ENCODE measurements at regions not wholly inside any gene's neighbourhood (a gene's known extent, or its start where the extent isn't known, plus 50 kb on each side); places are given as distances from the start of the nearest gene placed in this dataset.

DNA sequence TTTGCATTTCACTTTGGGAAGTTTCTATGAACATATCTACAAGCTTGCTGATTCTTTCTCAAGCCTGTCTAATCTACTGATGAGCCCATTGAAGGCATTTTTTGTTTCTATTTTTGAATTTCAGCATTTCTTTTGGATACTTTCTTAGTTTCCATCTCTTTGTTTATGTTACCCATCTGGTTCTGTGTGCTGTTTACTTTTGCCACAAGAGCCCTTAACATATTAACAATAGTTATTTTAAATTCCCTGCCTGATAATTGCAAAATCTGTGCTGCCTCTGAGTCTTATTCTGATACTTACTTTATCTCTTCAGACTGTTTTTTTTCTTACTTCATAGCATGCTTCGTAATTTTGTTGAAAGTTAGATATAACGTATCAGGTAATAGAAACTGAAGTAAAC is 75.8 kb upstream of the ZRANB2 start:
- DNase-seq (ENCODE audit: low read depth) = no peak
- TF ChIP-seq, protein P1, sequence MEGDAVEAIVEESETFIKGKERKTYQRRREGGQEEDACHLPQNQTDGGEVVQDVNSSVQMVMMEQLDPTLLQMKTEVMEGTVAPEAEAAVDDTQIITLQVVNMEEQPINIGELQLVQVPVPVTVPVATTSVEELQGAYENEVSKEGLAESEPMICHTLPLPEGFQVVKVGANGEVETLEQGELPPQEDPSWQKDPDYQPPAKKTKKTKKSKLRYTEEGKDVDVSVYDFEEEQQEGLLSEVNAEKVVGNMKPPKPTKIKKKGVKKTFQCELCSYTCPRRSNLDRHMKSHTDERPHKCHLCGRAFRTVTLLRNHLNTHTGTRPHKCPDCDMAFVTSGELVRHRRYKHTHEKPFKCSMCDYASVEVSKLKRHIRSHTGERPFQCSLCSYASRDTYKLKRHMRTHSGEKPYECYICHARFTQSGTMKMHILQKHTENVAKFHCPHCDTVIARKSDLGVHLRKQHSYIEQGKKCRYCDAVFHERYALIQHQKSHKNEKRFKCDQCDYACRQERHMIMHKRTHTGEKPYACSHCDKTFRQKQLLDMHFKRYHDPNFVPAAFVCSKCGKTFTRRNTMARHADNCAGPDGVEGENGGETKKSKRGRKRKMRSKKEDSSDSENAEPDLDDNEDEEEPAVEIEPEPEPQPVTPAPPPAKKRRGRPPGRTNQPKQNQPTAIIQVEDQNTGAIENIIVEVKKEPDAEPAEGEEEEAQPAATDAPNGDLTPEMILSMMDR (conservative IDR thresholded peaks at IDR 0.05; ENCODE audit: control insufficient read depth, insufficient read depth, low read depth, low read length) = no peak
- no peak overlapping the region for H3K4me3 ChIP-seq (ENCODE audit: control insufficient read depth, low read depth, low read length)

DNA sequence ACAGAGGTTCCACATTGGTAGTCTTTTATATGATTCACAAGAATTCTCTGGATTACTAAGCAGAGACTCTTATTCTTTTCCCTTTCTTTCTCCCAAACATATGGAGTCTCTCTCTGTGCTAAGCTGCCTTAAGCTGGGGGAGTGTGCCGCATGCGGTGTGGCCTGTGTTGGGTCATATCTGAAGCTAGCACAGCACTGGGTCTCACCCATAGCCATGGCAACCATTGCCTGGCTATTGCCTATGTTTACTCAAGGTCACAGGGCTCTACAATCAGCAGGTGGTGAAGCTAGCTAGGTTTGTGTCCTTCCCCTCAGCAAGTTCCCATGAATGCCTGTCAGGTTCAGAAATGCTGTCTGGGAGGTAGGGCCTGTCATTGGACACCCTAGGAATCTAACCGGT is 73.6 kb upstream of the ZRANB2 start:
- DNase-seq (ENCODE audit: low read depth) = no peak
- H3K4me3 ChIP-seq (ENCODE audit: control insufficient read depth, low read depth, low read length) = no peak overlapping the region
- TF ChIP-seq, protein P1 (conservative IDR thresholded peaks at IDR 0.05; ENCODE audit: control insufficient read depth, insufficient read depth, low read depth, low read length) = no peak

DNA sequence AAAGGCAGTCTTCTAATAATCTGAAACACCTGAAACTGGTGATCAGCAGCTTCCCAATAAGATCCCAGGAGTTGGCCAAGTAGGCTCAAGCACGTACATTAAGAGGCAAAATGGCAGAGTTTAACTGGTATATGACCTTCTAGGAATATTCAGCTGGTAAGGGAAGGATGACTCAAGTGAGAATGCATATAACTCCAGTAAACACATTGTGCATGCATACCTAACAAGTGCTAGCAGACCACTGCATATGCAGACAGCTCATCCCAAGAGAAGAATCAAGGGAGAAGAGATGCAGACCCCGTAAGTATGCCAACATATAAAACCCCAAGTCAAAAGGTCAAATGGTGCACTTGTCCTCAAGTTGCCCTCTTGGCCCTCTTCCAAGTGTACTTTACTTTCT is 73.0 kb upstream of the ZRANB2 start:
- TF ChIP-seq, protein P1 (conservative IDR thresholded peaks at IDR 0.05; ENCODE audit: control insufficient read depth, insufficient read depth, low read depth, low read length) = no peak
- no peak overlapping the region for H3K4me3 ChIP-seq (ENCODE audit: control insufficient read depth, low read depth, low read length)
- DNase-seq (ENCODE audit: low read depth) = no peak

DNA sequence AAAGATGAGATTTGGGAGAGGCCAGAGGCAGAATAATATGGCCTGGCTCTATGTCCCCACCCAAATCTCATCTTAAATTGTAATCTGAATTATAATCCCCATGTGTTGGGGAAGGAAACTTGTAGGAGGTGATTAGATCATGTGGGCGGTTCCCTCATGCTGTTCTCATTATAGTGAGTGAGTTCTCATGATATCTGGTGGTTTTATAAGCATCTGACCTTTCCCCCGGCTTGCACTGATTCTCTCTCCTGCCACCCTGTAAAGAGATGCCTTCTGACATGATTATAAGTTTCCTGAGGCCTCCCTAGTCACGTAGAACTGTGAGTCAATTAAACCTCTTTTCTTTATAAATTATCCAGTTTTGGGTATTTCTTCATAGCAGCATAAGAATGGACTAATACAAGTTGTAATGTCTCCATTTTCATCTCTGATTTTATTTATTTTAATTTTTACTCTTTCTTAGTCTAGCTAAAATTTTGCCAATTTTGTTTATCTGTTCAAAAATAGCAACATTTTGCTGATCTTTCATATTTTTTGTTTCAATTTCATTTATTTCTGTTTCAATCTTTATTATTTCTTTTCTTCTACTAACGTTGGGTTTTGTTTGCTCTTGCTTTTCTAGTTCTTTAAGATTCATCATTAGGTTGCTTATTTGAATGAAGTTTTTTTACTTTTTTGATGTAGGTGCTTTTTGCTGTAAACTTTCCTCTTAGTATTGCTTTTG is 67.0 kb upstream of the ZRANB2 start:
- no peak overlapping the region for H3K4me3 ChIP-seq (ENCODE audit: control insufficient read depth, low read depth, low read length)
- peak; percentile 2 for DNase-seq (ENCODE audit: low read depth)
- TF ChIP-seq, protein P1 (conservative IDR thresholded peaks at IDR 0.05; ENCODE audit: control insufficient read depth, insufficient read depth, low read depth, low read length) = no peak

DNA sequence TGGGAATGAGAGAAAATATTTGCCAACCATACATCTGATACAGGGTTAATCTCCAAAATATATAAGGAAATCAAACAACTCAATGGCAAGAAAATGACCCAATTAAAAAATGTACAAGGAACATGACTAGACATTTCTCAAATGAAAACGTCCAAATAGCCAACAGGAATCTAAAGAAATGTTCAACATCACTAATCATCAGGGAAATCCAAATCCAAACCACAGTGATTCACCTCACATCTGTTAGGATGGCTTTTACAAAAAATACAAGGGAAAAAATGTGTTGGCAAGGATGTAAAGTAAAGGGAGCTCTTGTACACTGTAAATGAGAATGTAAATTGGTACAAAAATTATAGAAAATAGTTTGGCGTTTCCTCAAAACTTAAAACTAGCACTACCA is 54.7 kb upstream of the ZRANB2 start:
- TF ChIP-seq, protein P1 (conservative IDR thresholded peaks at IDR 0.05; ENCODE audit: control insufficient read depth, insufficient read depth, low read depth, low read length) = no peak
- DNase-seq (ENCODE audit: low read depth) = peak; percentile 59

More for the DNA sequence above, 54.7 kb upstream of the ZRANB2 start:
- no peak overlapping the region for H3K4me3 ChIP-seq (ENCODE audit: control insufficient read depth, low read depth, low read length)

All from fibroblast of mammary gland (primary cell).